ENCODE measurements at regions not wholly inside any gene's neighbourhood (a gene's known extent, or its start where the extent isn't known, plus 50 kb on each side); places are given as distances from the start of the nearest gene placed in this dataset.

GRCh38 chr10:124152139-124153022, 59.0 kb upstream of the CHST15 start:
- H3K9ac ChIP-seq (ENCODE audit: extremely low read depth, low read length, poor library complexity, severe bottlenecking): no peak overlapping the region
- Mint-ChIP-seq H3K27ac (no peak overlapping the region), H3K9me3 (peaks cover 8% of the 10 kb centered on the region), H3K36me3 (ENCODE audit: low read depth) (peaks cover 3% of the 10 kb centered on the region), H3K4me1 (peaks cover 19% of the 10 kb centered on the region), H3K27me3 (ENCODE audit: insufficient read depth) (no peaks in the 10 kb centered on the region), H3K4me3 (no peak overlapping the region)
- no peaks in the 10 kb centered on the region for H3K27me3 ChIP-seq (ENCODE audit: control insufficient read depth, insufficient read depth, low read length, poor library complexity, severe bottlenecking)
- 77 to 84% methylated on average over 19 to 32 of the region's 32 CpGs for WGBS, 2 experiments (ENCODE audit: insufficient coverage in 1 of 2, insufficient read length in 1 of 2)
- H3K9me3 ChIP-seq (ENCODE audit: control insufficient read depth, low read length): no peaks in the 10 kb centered on the region
- H3K36me3 ChIP-seq (ENCODE audit: control insufficient read depth, insufficient read depth, low read length): no peaks in the 10 kb centered on the region
- peak overlapping the region; percentile 73 for H3K27ac ChIP-seq (ENCODE audit: low read depth, low read length)
- no peak for TF ChIP-seq CTCF (conservative IDR thresholded peaks at IDR 0.05)
- peak; percentile 70 for DNase-seq
- H3K4me3 ChIP-seq (ENCODE audit: low read length): no peak overlapping the region
- peaks cover 7% of the 10 kb centered on the region for H3K4me1 ChIP-seq (ENCODE audit: control insufficient read depth, insufficient read depth, low read length)

- no peaks in the 10 kb centered on the region for H3K27me3 ChIP-seq (ENCODE audit: control insufficient read depth, insufficient read depth, low read length, poor library complexity, severe bottlenecking)
- TF ChIP-seq CTCF (conservative IDR thresholded peaks at IDR 0.05): no peak
- no peak overlapping the region for H3K4me3 Mint-ChIP-seq
- no peak overlapping the region for H3K4me3 ChIP-seq (ENCODE audit: low read length)
- no peak overlapping the region for H3K27ac Mint-ChIP-seq
- peaks cover 19% of the 10 kb centered on the region for H3K4me1 Mint-ChIP-seq
- H3K9me3 ChIP-seq (ENCODE audit: control insufficient read depth, low read length): no peaks in the 10 kb centered on the region
- H3K36me3 ChIP-seq (ENCODE audit: control insufficient read depth, insufficient read depth, low read length): no peaks in the 10 kb centered on the region
- peaks cover 8% of the 10 kb centered on the region for H3K9me3 Mint-ChIP-seq
- peaks cover 3% of the 10 kb centered on the region for H3K36me3 Mint-ChIP-seq (ENCODE audit: low read depth)
- no peak overlapping the region for H3K9ac ChIP-seq (ENCODE audit: extremely low read depth, low read length, poor library complexity, severe bottlenecking)
- no peaks in the 10 kb centered on the region for H3K27me3 Mint-ChIP-seq (ENCODE audit: insufficient read depth)
- no peak overlapping the region for H3K27ac ChIP-seq (ENCODE audit: low read depth, low read length)
- DNase-seq: peak; percentile 56
- H3K4me1 ChIP-seq (ENCODE audit: control insufficient read depth, insufficient read depth, low read length): peaks cover 7% of the 10 kb centered on the region
- WGBS, 2 experiments (ENCODE audit: insufficient coverage in 1 of 2, insufficient read length in 1 of 2): 87 to 91% methylated on average over 7 to 11 of the region's 11 CpGs
Measured at GRCh38 chr10:124151466-124152095, 58.2 kb upstream of the CHST15 start.

GRCh38 chr10:124150807-124151417, 57.5 kb upstream of the CHST15 start:
- Mint-ChIP-seq H3K27ac (no peak overlapping the region), H3K4me1 (peaks cover 15% of the 10 kb centered on the region), H3K4me3 (no peak overlapping the region), H3K36me3 (ENCODE audit: low read depth) (peaks cover 3% of the 10 kb centered on the region), H3K9me3 (peaks cover 8% of the 10 kb centered on the region), H3K27me3 (ENCODE audit: insufficient read depth) (no peaks in the 10 kb centered on the region)
- Histone ChIP-seq H3K9me3 (ENCODE audit: control insufficient read depth, low read length) (no peaks in the 10 kb centered on the region), H3K4me1 (ENCODE audit: control insufficient read depth, insufficient read depth, low read length) (peaks cover 7% of the 10 kb centered on the region), H3K27ac (ENCODE audit: low read depth, low read length) (no peak overlapping the region), H3K4me3 (ENCODE audit: low read length) (no peak overlapping the region), H3K27me3 (ENCODE audit: control insufficient read depth, insufficient read depth, low read length, poor library complexity, severe bottlenecking) (no peaks in the 10 kb centered on the region), H3K36me3 (ENCODE audit: control insufficient read depth, insufficient read depth, low read length) (no peaks in the 10 kb centered on the region), H3K9ac (ENCODE audit: extremely low read depth, low read length, poor library complexity, severe bottlenecking) (no peak overlapping the region)
- 88 to 90% methylated on average over 12 to 13 of the region's 13 CpGs for WGBS, 2 experiments (ENCODE audit: insufficient coverage in 1 of 2, insufficient read length in 1 of 2)
- TF ChIP-seq CTCF (conservative IDR thresholded peaks at IDR 0.05): no peak
- peak; percentile 61 for DNase-seq
